Frontal cortex (tissue), 3 donors: ENCODE measurements at regions not wholly inside any gene's neighbourhood (a gene's known extent, or its start where the extent isn't known, plus 50 kb on each side); places are given as distances from the start of the nearest gene placed in this dataset.
"Not testable (repeated sequence)": the region's sequence is repeated elsewhere in the genome, so short reads cannot be mapped to it uniquely, and the experiment has no call there.

Experiments
- DNase-seq, 2 donors: peaks; one replicate each; pipeline ENCODE4 v3.0.0; 2012; ENCODE audit warnings: low spot score in 2 of 2
- FAIRE-seq: peaks from 2 replicates; lab custom pipeline; 2012; peaks lifted over from hg19 to GRCh38; lab: Jason Lieb, UNC
- donor health status: control.
- donor health status: control.
- donor health status: control.

DNA sequence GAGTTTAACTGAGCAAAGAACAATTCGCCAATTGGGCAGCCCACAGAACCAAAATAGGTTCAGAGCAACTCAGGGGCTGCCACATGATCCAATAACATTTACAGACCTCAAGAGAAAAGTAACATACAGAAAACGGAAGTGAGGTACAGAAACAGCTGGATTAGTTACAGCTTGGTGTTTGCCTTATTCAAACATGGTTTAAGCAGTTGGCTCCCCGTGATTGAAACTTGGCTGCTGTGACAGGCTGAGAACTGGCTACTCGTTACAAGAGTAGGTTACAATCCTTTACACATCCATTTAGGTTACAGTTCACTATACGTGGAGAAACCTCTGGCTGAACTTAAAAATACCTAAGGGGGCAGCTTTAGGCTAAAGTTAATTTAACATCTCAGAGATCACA, 673.1 kb upstream of the PHF14 start:
- FAIRE-seq: no peak
- no peak for DNase-seq

DNA sequence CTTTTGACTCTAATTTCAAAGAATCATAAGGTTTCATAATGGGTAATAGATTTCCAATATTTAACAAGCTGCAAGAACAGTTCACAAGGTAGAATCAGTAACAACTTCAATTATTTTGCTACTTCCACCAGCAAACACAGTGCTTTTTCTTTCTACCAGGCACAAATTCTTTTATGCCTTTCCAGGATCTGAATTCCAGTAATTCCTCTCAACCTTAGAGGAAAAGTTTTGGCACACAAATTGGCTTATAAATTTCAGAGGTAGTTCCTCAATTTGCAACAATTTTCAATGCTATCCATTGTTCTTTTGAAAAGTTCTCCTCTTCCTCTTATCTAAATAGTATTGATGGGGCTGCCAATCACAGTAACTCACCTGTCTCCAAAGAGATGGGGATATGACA, 665.4 kb upstream of the PHF14 start:
- FAIRE-seq: no peak
- DNase-seq: no peak

DNA sequence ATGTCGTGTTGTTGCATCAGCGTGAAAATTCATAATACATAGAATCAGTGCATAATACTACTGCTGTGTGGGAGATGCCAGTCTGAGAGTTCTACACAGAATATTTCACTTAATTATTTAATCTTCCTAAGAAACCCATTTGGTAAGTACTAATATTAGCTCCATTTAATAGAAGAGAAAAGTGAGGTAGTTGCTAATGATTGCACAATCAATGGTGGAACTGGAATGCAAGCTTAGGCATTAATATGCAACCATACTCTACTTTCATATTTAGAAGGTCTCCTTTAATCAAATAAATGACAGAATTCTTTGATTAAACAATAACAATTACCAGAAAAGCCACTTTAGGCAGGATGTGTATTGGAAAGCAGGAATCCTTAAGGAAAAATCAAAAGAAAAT, 660.7 kb upstream of the PHF14 start:
- no peak for FAIRE-seq
- no peak for DNase-seq

DNA sequence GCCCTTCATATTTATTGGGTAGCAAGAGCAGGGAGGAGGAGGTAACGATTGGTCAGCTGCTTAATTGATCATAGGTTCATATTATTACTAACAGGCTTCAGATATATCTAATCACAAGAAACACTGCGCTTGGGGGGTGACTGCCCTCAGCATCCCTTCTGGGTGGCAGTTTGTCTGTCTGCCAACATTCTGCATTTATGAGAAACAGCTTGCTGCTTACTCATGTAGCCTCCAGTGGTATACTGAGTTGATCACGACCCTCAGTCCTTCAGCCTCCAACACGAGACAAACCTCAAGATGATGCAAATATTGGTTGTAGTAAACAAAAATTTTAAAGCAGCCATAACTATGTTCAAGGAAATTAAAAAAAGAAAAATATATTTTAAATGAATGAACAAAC, 657.8 kb upstream of the PHF14 start:
- DNase-seq (no peak), FAIRE-seq (no peak)

DNA sequence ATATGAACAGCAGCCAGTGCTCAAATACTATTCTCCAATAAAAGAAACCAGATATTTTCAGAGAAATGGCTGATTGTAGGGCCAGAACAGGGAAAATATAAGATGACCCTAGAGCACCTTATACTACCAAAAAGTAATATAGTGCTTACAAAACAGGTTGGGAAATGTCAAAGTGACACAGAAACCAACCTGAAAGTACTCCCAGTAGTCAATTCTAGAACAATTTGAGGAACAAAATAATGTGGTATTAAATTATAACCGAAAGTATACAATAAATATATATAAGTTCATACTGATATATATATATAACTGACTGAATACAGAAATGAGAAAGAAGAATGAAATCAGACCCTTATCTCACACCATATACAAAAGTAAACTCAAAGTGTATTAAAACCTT, 657.2 kb upstream of the PHF14 start:
- no peak for DNase-seq
- FAIRE-seq: no peak

DNA sequence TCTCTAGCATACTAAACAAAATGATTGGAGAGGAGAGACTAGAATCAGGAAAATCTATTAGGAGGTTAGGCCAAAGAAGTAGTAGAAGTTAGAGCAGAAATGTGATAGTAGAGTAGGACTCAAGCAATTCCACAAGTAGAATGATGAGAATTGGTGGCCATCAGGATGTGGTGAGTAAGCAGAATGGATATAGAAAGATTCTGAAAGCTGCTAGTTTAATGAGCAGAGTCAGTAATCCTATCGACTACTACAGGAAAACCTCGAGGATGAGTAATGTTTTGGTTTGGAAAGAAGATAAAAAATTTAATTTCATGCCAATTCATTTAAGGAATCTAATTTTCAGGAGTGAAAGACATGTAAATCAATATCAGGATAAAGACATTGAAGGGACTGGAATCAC, 648.3 kb upstream of the PHF14 start:
- no peak for DNase-seq

DNA sequence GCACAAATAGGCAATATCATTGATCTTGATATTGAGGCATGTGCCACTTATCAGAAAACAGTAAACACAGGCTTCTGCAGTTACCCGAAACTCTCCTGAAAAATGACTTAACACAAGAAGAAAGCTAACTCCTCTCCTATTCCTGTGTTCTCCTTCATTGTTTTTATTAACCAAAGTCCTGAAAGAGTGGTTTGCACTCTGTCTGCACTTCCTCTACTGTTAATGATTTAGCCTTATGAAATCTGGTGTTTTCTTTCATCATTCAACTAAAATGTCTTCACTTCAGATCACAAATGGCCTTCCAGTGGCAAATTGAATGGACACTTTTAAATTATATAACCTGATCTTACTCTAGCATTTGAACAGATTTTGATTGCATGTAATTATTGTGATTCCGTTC, 630.6 kb upstream of the PHF14 start:
- FAIRE-seq (no peak), DNase-seq (no peak)

More for the DNA sequence above, 648.3 kb upstream of the PHF14 start:
- FAIRE-seq: no peak

DNA sequence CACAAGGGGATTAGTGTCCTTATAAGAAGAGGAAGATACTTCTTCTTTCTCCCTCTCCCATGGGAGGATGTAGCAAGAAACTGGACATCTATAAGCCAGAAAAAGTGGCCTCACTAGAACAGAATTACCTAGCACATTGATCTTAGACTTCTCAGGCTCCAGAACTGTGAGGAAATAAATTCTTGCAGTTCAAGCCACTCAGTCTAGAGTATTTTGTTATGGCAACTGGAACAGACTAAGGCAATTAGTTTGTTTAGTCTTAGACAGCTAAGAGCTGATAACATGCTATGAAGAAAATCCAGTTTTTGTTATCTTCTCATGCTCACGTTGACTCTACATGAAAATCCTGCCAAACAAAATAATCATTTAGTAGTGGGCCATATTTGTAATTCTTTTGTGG, 627.6 kb upstream of the PHF14 start:
- no peak for DNase-seq
- no peak for FAIRE-seq

DNA sequence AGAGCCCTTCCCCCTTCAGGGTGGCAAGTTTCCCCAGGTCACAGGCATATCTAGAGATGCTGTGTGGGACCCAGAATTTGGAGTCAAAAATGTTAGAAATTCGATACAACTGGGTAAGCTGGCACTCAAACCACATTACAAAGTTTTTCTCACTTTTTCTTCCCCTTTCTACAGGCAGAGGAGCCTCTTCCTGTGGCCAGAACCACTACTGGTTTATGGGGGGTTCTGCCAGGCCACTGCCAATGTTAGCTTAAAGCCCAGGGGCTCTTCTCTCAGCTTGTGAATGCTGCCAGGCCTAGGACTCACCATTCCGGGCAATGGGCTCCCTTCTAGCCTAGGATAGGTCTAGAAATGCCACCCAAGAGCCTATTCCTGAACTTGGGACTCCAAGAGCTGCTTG, 617.9 kb upstream of the PHF14 start:
- FAIRE-seq: no peak
- DNase-seq: no peak

DNA sequence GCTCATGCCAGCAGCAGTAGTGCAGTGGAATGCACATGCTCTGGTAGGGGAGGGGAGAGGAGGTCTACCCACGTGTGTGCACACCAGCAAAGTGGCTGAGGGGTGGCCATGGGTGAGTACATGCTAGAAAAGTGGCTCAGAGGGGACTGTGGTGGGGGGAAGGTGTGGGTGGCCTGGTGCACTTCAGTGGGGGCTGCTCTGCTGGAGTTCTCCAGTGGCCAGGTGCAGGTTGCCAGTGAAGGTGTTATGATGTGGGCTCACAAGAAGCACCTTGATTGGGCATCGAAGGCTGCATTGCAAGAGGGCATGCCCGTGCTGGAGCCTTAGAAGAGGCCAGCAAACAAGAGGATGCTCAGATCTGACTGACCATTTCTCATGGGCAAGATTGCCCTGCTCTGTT, 613.6 kb upstream of the PHF14 start:
- no peak for DNase-seq
- no peak for FAIRE-seq

DNA sequence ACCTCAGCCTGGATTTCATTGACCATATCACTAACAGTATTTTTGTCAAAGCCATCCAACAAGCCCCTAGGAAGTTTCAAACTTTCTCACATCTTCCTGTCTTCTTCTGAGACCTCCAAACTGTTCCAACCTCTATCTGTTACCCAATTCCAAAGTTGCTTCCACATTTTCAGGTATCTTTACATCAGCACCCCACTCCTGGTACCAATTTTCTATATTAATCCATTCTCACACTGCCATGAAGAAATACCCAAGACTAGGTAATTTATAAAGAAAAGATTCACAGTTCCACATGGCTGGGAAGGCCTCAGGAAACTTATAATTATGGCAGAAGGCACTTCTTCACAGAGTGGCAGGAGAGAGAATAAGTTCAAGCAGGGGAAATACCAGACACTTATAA, 571.9 kb upstream of the PHF14 start:
- FAIRE-seq: no peak
- DNase-seq: no peak

DNA sequence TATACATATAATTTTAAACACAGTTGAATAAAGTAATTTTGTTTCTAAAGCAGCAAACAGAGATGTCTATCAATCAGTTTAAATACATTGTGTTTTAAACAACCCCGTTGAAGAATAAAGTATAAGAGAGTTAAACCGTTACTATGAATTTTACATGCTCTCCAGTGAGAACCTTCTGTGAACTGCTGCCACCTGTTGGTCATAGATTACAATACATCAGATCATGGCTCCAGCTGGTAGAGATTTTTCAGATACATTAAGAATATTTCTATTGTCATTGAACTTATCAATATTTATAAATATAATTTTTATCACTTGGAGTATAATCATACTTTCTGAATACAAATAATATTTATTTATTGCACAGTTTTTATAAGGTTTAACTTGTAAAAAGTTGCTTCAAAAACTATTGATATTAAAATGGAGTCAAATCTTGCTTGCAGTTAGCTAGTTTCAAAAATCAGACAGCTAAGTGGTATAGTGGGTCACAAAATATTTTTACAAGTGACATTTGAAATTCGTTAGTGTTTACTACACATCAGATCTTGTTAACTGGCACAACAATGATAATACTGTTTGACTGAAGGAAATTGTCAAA, 561.2 kb upstream of the PHF14 start:
- DNase-seq (peak in 1 of 2 donors; percentile 9), FAIRE-seq (peak; percentile 93)

DNA sequence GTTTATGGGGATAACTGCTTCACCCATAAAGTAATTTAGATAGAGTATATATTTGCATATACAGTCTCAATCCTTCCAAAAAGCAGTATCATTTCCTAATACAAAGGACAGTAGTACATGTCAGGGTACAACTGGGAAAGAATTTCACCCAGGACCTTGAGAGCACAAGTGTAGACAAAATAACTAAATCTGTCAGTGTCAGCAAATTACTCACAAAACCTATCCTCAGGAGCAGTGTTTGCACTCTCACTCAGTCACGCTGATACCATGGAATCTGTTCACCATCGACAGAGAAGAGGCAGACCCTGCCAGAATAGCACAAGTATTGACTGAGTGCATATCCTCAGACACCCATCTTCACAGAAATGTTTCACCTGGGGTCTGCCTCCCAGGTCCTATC, 554.7 kb upstream of the PHF14 start:
- FAIRE-seq (no peak), DNase-seq (no peak)

DNA sequence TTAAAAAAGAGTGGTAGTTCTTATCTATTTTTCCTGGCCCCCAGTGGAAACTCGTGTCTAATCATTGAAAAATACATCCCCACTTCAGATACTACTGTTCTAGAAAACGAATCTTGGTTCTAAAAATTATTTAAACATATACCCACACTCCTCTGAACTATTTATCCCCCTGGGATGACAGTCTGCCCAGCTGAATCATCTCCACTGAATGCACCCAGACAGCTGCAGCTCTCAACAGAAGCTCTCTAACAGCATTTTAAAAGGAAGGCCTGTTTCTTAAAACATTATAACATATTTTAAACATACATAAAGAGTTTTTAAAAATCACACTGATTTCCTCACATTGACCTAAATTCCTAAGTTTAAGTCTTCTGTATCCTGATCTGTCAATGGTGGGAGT, 544.6 kb upstream of the PHF14 start:
- no peak for FAIRE-seq
- no peak for DNase-seq

DNA sequence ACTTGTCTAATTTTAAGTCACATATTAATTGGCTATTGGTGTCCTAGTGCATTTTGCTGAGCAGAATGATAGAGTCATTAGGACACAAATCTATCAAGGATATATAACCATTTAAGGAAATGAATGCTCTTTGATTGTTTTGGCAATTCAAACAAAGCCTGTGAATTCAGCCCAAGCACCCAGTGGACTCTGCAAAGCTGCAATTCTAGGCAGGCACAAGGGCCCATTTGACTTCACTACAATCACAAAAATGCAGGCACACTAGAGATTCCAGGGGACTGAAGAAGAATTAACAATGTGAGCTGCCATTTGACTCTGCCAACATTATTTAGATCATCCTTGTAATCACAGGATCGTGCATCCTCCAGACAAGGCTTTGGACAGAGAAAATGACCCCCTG, 544.2 kb upstream of the PHF14 start:
- DNase-seq: no peak
- FAIRE-seq: no peak

DNA sequence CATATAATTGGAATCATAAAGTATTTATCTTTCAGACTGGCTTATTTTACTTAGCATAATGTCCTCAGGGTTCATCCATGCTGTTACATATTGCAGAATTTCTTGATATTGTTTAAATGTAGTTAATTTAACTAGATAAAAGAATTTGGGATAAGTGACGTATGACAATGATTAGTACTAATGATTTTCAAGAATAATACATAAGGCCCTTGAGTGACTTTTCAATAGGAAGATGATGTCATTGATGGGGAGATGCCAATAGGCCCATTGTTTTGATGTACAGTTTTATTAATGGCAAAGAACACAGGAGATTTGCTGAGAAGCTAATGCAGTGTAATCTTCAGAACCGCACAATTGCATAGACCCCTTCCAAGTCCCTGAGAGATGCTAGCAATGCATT, 537.4 kb upstream of the PHF14 start:
- DNase-seq: no peak
- FAIRE-seq: no peak

DNA sequence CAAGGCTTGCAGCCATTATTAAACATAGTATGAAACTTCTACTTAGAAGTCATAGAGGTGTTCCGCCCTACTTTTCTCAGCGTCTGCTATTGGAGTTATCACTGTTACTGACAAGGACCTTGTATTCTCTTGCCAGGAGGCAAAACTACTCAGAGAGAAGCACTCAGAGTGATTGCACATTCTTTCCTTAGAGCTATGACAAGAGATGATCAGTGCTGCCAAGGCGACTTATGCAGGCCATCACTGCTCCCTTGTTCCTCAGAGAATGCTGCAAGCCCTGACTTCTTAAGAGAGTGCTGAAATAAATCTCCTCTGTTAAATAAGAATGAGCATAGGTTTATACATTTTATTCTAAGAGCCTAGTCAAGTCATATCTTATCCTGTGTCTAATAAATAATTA, 534.6 kb upstream of the PHF14 start:
- no peak for FAIRE-seq
- DNase-seq: no peak

DNA sequence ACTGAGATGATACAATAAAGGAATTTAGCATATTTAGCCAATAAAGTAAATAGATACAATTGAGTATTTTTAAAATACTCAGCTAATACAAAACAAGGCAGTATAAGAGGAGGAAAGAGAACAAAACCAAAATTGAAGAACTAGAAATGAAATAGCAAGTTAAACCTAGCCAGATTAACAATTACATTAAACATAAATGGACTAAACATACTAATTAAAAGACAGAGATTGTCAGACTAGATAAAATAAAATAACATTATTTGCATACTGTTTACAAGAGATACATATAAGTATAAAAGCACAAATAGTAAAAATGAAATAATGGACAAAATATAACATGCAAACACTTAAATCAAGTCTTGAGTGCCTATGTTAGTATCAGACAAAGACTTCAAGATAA, 517.7 kb upstream of the PHF14 start:
- FAIRE-seq (no peak), DNase-seq (no peak)

DNA sequence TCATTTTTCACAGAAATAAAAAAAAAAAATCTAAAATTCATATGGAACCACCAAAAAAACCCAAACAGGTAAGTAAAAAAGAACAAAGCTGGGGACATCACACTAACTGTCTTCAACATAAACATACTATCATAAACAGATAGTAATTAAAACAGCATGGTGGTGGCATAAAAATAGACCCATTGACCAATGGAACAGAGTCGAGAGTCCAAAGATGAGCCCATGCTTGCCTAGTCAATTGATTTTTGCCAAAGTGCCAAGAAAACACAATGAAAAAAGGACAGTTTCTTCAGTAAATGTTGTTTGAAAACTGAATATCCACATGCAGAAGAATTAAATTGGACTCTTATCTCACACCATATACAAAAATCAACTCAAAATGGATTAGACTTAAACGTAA, 513.2 kb upstream of the PHF14 start:
- no peak for FAIRE-seq
- no peak for DNase-seq

DNA sequence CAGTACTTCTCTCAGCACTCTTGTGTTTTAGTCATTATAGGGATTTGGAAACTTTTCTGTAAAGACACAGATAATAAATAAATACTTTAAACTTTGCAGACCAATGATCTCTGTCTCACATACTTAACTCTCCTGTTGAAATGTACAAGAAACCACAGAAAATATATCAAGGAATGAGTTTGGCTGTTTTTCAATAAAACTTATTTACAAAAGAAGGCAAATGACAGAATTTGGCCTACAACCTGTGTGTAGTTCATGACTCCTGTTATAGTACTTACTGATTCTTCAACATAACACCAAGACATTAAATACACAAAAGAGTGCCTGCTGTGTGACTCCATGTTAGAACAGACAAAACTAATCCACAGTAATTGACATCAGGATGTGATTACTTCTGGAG, 510.0 kb upstream of the PHF14 start:
- FAIRE-seq (no peak), DNase-seq (no peak)

DNA sequence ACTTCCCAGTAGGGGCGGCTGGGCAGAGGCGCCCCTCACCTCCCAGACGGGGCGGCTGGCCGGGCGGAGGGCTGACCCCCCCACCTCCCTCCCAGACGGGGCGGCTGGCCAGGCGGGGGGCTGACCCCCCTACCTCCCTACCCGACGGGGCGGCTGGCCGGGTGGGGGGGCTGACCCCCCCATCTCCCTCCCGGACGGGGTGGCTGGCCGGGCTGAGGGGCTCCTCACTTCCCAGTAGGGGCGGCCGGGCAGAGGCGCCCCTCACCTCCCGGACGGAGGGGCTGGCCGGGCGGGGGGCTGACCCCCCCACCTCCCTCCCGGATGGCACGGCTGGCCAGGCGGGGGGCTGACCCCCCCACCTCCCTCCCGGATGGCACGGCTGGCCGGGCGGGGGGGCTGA, 508.1 kb upstream of the PHF14 start:
- DNase-seq, FAIRE-seq: not testable (repeated sequence)

DNA sequence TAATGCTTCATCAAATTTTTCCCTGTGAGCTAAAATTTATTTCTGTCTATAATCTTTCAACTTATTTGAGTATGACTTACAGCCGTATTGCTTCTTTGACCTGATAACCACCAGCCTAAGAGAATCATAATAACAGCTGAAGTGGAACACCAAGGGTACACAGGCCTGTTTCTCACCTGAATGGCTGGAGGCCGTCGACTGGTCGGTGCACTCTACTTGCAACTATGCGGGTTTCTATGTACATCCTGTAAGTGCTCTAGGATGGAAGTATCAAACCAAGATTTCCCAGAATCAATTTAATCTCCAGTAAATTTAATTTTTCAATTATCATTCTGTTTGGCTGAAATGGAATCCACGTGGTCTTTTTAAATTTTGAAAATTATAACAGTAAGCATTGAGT, 504.8 kb upstream of the PHF14 start:
- no peak for DNase-seq
- no peak for FAIRE-seq

DNA sequence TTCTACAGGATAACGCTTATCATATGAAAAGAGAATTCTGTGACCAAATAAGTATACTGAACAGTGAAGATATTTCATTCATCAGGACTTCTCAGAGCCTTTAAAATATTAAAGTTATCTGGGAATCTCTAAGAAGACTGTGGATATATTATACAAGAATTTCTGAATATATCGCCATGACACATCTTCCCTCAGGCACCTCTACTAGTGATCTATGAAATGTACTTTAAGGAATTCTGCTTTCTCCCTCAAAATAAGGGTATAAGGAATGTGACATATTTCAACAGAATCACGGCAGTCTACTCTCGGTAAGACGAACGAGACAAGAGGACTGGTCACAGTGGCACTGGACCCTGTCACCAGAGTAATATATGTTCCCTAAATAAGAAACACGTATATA, 504.2 kb upstream of the PHF14 start:
- no peak for FAIRE-seq
- no peak for DNase-seq
